Activated CD4-positive, alpha-beta T cell treated with anti-CD3 and anti-CD28 coated beads for 4 hours (primary cell): ENCODE measurements at regions not wholly inside any gene's neighbourhood (a gene's known extent, or its start where the extent isn't known, plus 50 kb on each side); places are given as distances from the start of the nearest gene placed in this dataset.

Experiments
- DNase-seq, 2 donors: peaks; one replicate each; pipeline ENCODE4 v3.0.0-alpha.2; 2020

DNA sequence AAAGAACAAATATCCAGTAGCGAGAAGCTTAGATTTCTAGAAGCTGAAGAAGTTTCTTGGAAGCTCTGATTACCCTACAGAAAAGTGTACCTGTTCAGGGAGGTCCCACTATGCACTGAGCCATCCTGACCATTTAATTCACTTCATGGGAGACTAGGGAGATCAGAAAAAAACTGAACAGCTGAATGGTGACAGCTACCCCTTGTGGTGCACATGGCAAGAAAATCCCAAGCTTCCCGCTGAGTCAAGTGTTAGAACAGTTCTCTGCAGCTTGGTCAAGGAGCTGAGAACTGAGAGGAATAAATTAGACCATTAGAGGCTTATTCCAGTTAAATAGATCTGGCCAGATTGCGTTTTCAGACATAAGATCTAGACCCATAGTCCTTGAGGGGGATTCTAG is 197.2 kb upstream of the VEPH1 start:
- DNase-seq: no peak

DNA sequence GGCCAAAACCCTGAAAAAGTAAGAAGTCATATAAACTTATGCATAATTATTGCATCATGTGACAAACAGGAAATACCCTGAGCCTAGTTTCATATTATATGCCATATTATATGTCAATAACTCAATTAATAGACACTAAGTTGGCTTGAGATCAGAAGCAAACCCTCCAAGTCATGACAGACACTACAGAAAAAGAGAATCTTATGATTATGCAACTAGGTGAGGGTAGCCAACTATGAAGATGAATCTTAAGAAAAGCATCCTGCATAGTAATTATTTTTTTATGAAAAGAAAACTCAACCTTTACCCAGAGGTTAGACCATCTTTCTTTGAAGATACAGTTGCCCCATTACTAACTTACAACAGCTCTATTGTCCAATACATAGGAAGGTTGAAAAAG is 192.4 kb upstream of the VEPH1 start:
- DNase-seq: no peak

DNA sequence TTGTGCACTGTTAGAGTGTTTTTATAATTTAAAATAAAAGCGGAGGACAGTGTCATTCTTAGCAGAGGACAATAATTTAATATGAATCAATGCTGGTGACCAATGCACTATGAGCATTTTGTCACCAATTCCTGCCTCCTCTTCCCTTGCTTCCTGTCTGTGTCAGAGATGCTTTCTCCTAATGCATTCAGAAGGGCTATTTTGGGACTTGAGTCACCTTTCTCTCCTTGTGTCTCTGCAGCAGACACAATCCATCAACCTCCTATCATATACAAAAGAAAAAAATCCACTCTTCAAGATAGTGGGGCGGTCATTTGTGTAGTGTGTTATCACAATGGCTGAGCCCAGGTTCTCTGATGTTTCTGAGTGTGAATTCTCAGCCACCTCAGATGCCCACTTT is 191.9 kb upstream of the VEPH1 start:
- no peak for DNase-seq

DNA sequence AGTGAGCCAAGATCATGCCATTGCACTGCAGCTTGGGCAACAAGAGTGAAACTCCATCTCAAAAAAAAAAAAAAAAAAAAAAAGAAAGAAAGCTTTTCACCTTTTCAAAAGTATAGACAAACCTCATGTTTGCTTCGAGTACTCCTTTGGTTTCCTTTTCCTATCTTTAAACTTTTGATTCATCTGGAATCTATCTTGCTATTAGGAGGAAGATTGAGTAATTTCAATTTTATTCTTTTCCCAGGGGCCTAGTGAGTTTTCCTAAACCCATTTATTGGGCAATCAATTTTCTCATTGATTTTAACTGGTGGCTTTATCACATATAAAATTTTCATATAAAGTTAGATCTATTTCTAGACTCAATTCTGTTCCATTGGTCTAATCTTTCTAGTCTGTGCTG is 190.5 kb upstream of the VEPH1 start:
- no peak for DNase-seq

DNA sequence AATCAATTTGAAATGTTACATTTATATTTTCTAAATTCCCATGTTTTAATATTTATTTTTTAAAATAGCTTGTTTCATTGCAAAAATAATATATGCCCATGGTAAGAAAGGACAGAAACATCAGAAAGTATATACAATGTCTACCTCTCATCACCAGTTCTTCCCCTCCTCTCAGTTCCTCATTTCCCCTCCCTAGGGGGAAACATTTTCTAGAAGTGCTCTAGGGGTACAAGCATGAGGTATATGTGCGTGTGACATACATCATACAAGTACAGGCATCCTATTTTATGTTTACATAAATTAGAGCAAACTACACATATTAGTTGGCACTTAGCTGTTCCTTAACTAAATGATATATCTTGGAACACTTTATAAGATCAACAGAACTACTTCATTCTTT is 189.3 kb upstream of the VEPH1 start:
- DNase-seq: no peak

DNA sequence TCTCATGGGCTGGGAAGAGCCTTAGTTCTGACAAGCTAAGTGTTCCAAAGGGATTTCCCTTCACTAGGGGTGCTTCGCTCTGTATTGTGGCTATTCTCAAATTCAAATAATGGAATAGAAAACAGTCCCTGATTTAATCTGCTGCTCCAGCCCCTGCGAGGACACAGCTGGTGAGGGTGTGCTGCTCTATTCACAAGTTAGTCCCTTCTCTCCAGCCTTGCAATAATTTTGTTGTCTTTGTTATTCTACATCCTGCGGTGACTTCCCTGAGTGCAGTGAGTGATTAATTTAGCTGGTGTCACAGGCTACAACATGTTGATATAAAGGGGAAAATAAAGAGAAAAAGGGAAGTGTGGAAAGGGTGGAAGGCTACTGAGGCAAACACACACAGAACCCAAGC is 180.5 kb upstream of the VEPH1 start:
- no peak for DNase-seq

DNA sequence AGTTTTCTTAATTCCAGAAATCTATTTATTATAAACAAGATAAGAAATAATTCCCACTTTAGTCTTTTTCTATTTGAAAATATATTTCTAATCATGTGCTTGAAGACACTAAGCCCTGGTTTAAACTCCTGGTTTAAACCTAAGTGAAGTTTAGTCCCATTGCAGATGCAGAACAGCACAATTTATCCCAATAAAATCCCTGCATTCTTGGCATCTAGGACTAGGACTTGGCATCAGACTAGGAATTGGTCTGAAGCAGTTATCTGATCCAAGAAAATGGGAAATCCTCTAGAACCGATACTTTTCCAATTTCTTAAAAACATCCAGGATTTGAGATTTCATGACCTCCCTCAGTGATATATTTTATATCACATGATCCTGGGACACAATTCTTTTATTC is 168.8 kb upstream of the VEPH1 start:
- DNase-seq: no peak

DNA sequence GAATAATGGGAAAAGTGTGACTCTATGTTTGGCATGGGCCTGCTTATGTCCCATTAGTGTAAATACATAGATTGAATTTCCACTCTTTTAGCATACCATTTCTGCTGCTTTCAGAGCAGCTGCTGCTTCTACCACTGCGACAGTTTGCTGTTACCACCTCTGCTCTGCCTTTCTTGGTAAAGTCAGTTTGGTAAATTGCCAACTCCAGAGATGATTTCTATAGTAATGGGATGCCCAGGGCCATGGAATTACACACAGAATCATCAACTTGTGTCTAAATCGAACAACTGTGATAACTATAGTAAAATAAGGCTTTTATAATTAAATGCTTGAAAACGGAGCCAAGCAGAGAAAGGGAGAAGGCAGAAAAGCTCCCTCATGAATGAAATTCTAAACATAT is 168.4 kb upstream of the VEPH1 start:
- DNase-seq: no peak

DNA sequence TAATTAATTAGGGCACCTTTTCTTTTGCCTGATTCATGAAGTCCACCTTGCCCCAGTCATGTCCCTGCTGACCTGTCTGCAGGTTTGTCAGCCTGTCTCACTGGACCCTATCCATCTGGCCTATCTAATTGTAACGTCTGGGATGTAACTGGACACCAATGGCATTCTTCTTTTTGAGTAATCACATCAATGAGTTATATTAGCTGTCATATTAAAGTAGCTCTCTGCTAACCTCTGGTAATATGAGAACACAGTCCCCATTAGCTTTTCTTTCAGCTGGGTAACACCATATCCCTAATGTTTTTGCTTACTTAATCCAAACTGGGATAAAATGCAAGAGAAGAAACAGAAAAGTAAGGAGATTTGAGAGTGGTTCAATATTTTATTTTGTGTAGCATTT is 166.2 kb upstream of the VEPH1 start:
- no peak for DNase-seq

DNA sequence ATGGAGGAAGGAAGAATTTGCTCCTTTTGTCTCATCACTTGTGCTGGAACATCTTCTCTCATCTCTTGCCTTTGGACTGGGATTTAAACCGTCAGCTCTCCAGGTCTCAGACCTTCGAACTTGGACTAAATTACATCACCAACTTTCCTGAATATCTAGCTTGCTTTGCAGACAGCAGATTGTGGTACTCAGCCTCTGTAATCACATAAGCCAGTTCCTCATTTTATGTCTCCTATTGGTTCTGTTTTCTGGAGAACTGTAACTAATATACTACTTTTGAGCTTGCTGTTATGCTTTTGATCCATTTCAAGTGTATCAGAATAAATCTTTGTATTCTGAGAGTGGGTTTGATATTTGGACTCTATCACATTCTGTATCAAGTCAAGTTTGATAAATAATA is 164.3 kb upstream of the VEPH1 start:
- DNase-seq: no peak

DNA sequence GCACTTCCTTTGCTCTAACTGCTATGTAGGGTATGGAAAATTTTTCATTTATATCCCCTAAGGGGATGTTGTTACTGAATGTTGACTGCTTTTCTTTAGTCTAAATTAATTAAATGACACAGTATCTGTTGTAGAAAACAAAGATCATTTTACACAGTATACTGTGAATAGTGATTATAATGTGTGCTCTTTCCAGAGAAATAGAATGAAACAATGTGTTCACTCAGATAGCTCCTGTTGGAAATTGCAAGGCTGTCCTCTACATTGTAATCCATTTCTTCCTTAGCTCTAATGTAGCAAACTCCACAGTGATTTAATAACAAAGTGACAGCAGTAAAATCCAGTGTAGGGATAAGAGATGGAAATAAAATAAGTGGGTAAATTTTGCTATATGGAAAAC is 159.0 kb upstream of the VEPH1 start:
- DNase-seq: no peak

DNA sequence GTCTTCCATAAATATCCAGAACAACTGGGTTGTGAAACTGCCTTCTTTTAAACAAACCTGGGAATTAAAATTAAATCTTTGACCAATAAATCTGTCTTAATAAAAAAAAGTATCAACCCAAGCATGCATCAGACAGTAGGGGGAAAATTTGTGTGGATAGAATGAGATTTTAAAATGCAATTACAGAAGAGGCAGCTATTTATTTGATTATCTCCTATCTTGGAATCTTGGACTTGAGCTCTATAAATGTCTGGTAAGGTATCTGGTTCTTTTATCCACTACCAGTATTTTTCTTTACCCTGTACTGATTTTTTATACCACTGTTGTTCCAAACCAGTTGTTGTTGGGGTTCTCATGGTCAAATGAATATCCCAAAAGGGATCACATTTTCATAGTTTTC is 157.6 kb upstream of the VEPH1 start:
- DNase-seq: no peak

DNA sequence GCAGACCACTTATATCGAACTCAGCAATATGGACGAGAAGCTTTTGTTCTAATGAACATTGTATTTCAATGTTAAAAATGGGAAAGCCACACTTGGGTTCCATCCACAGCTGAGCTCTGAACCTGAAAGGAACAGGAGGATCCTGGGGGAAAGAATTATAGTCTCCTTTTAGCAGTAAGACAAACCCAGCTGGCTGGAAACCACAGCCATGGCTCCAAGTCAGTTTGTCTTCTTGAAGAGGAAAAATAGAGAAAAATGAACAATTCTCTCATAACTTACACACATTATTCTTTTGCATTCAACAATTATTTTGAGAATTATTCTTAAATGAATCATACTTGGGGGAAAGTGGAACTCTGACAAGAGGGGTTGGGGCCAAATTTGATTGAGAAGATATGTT is 149.2 kb upstream of the VEPH1 start:
- no peak for DNase-seq

DNA sequence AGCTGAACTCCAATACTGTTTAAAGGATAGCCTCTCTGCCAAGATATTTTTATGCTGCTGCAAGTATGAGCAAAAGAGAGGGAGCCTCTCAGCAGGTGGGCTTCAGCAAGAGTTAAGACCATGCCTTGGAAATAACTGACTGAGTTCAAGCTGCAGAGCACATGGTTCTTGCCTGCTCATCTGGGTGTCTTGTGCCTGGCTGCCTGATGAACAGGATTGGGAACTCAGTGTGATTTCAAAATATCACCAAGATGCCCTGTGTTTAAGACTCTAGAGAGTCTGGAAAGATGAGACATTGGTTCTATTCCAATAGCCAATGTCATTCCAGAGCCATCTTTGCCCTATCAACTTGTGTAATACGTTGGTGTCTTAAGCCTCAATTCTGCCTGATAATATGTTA is 147.5 kb upstream of the VEPH1 start:
- no peak for DNase-seq

DNA sequence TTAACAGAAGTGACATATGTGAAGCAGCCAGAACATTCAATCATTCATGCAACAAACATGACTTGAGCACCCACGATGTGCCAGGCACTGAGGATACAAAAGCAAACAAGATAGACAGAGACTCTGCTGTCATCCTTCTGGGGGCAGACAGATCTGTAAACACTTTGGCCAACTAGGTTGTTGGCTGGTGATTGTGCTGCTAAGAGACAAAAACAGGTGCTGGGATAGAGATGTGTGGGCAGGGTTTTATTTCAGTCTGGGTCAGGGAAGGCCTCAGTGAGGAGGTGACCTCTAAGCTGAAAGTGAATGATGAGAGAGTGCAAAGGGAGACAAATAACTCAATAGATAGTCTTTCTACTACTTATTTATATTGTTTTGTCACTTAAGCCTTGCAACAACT is 147.0 kb upstream of the VEPH1 start:
- no peak for DNase-seq

DNA sequence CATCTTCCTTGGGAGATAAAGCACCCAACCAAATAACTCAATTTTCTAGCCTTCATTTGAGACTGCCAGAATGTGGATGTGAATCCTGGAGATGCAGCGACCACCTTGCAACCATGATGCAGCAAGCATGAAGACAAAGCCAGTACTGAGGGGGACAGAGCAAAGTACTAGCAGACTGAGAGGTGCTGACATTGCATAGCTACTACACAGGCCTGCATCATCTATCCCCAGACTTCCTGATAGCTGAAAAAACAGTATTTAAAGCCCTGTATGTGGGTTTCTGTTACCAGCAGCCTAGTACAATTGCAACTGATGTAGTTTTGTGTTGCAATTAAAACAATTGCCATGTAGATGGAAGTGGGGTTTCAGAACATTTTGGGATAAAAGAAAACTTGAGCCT is 146.3 kb upstream of the VEPH1 start:
- no peak for DNase-seq

DNA sequence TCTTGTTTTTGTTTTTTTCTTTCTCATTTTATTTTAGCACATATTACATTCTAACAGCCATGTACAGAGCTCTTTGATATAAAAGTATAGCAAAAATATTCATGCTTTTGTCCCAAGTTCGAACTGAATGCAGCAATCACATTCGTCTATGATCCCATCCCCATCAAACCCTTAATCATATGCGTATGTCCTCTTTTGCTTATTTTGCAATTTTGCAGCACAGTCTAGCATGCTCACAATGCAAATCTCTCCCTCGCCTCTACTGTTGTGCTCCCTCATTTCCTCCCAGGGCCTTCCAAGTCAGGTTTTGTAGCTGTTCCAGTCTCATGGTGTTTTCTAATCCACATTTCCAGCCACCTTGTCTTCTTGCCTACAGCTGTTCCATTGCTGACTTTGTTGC is 144.6 kb upstream of the VEPH1 start:
- no peak for DNase-seq

DNA sequence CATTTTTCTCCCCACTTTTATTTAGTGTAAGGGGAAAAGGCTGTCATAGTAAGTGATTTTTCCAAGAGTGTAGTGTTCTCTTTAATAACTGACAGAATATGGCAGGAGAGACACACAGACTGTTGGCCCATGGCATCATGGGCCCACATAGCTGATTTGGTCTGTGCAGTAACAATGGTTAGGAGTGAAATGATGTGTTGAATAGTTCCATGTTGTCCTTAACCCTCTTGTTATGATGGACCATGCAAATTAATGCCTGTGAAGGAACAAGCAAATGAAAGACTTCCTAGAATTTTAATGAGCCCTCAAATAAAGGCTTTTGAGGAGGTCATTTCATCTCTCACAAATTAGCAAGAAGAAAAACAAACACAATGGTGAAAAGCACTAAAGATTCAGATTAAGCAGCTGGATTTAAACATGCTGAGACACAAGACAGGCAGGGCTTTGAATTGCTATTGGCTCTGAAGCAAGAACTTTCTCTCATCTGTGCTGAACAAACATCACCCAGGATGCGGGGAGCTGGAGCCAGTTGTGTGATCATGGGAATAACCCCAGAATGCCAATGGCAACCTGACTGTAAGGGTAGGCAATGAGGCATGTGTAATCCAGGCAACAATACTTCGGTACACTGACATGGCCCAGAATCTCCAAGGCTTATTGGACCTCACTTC is 136.7 kb upstream of the VEPH1 start:
- DNase-seq: no peak

DNA sequence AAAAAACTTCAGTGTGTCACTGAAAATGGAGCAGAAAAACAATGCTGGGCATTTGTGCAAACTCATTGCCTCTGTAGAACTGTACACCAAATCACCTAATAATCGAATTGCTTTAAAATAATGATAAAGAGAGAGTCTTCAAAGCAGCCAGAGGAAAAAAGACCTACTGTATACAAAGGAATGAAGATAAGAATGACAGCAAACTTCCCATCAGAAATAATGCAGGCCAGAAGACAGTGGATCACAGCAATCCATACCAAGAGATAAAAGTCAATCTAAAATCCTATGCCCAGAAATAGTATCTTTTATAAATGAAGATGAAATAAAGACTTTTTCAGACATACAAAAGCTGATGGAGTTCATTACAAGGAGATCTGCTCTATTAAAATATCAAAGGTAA is 134.7 kb upstream of the VEPH1 start:
- no peak for DNase-seq

DNA sequence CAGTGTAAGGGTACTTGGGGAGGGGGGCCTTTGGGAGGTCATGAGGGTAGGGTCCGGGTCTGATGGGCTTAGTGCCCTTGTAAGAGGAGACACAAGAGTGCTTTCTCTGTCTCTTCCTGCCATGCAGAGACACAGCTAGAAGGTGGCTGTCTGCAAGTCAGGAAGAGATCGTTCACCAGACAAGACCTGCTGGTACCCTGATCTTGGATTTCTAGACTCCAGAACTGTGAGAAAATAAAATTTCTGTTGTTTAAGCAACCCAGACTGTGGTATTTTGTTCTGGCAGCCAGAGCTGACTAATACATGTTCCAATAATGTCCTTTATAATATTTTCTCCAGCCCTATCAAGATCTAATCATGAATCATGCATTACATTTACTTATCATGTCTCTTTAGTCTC is 130.0 kb upstream of the VEPH1 start:
- no peak for DNase-seq

DNA sequence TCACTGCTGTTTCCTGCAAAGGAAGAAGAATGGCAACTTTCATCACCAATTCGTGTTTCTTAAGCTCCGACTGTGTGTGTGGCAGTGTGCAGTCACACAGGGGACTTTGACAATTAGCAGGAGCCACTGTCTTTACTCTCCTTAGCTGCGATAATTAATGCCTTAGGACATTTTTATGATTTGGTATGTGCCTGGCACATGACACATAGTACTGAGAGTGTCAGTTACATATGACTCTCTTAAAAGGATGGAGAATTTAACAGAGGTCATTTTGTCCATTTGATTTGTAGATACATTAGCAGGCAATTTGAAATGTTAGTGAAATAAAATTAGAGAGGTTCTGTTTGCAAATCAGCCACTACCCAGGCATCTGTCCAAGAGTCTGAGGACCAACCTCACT is 128.9 kb upstream of the VEPH1 start:
- no peak for DNase-seq

DNA sequence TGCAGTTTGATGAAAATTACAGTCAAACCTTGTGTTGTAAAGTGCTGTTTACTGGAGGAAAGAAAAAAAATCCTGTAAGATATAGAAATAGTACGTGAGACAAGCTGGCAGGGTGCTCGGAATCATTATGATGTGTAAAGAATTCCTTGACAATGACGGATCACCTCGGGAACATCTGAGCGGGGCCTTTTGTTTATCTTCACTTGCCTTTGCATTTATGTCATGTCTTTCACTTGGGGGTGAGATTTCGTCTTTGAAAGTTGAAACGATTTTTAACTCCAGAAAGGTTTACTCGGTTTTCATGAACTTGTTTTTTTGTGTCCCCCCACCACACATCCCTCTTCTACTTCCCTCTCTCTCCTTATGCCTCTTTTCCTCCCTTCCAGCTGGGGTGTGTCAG is 128.3 kb upstream of the VEPH1 start:
- DNase-seq: no peak

DNA sequence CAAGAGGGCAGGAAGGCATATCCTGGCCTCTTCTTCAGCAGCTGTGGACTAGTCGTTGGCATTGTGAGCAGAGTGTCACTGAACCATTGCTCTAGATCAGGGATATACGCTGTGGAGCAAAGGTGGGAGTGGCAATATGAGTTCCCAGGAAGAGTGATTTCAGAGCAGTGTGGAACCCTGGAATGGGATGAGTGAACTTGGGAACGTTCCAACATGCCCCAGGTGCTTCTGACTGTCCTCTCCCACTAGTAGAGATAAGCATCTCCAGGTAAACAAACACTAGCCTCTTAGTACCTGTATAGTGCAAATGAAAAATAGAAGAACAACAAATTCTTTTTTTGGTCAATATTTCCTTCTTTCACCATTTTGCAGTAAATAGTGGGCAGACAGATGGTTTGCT is 123.6 kb upstream of the VEPH1 start:
- no peak for DNase-seq

DNA sequence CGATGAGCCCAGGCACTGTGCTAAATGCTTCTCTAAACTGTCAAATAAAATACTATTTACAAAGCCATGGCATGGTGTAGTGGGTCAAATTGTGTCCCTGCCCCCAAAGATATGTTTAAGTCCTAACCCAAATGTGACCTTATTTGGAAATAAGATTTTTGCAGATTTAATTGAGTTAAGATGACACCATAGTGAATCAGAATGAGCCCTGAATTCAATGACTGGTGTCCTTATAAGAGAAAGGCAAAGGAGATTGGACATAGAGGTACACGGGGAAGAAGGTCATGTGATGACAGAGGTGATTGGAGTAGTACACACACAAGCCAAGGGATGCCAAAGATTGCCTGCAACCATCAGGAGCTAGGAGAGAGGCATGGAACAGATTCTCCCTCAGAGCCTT is 121.6 kb upstream of the VEPH1 start:
- no peak for DNase-seq

DNA sequence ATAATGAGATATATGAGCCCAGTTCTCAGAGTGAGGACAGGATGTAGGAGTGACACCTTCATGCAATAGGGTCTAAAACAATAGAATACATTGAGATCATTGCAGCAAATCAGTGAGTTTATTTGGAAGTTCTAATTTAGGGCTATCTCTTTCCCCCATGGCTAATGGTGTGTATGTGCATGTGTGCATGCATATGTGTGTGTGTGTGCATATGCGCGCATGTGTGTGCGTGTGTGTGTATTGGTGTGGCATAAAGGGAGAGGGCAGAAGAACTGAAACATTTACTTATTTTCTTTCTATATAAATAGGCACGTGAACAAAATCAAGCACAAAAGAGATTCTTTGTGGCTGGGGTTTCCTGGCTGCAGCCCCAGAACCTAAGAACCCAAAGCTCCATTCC is 115.7 kb upstream of the VEPH1 start:
- no peak for DNase-seq
